H1 (cell line): ENCODE measurements at regions not wholly inside any gene's neighbourhood (a gene's known extent, or its start where the extent isn't known, plus 50 kb on each side); places are given as distances from the start of the nearest gene placed in this dataset.

Experiments
- NANOG ChIP-seq: IDR thresholded peaks from 2 replicates; pipeline ENCODE4 v1.6.1; 2011; ENCODE audit warnings: low read length, low read depth, mild to moderate bottlenecking, inconsistent platforms; ENCODE audit not compliant: insufficient read depth, poor library complexity, severe bottlenecking
- RXRA ChIP-seq: IDR thresholded peaks from 2 replicates; pipeline ENCODE4 v1.6.1; 2011; ENCODE audit warnings: low read depth, mild to moderate bottlenecking, low read length, moderate library complexity; ENCODE audit not compliant: insufficient read depth

DNA sequence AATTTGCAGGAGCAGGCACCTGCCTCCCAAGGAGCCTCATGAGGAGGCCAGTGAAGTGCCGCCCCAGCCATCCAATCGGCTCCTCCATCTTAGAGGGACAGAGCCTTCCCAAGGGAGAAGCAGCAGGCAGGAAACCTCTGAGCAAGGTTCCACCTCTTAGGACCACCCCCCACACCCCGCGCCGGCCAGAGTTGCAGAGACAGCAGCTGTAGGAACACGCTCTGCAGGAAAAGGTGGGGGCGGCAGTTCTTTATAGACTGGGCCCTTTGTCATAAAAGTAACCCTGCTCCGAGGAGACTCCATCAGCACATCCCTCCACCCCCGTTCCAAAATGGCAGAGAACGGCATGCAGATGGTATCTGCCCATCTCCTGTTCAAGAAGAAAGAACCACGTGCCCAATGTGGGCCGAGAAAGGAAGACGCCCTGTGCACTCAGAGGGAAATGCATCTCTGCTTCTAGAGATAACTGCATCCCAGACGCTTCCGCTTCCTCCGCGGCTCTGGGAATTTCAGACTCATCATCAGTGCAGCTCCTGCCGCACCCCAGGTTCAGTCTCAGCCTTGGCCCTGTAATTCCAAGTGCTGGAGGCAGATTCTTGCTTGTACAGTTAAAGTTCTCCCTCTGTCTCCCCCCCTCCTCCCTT is 98.5 kb downstream of the SPATA19 start (continued):
- TF ChIP-seq RXRA (no peak), NANOG (no peak)
